GM10266 (cell line): ENCODE measurements at regions not wholly inside any gene's neighbourhood (a gene's known extent, or its start where the extent isn't known, plus 50 kb on each side); places are given as distances from the start of the nearest gene placed in this dataset.
"Not testable (repeated sequence)": the region's sequence is repeated elsewhere in the genome, so short reads cannot be mapped to it uniquely, and the experiment has no call there.

Source experiments
- DNase-seq: peaks from one replicate; pipeline ENCODE4 v3.0.0; 2012; ENCODE audit errors: extremely low spot score
- CTCF ChIP-seq: IDR thresholded peaks from 2 replicates; pipeline ENCODE4 v1.5.1; 2012; ENCODE audit warnings: mild to moderate bottlenecking, low read depth; ENCODE audit not compliant: control insufficient read depth, insufficient read depth; ENCODE audit errors: missing control alignments

- DNase-seq: no peak
- no peak for TF ChIP-seq CTCF
Measured at GRCh38 chr11:96483374-96483955, 93.7 kb downstream of the JRKL start.

GRCh38 chr11:96484361-96484760 lies 94.5 kb downstream of the JRKL start:
- TF ChIP-seq CTCF: no peak
- no peak for DNase-seq

GRCh38 chr11:96486890-96487611 lies 97.2 kb downstream of the JRKL start:
- no peak for TF ChIP-seq CTCF
- no peak for DNase-seq

GRCh38 chr11:96488911-96489310 lies 99.1 kb downstream of the JRKL start:
- not testable (repeated sequence) for DNase-seq

GRCh38 chr11:96500440-96500839 lies 110.6 kb downstream of the JRKL start:
- DNase-seq: no peak
- TF ChIP-seq CTCF: no peak

GRCh38 chr11:96506041-96506440 lies 116.2 kb downstream of the JRKL start:
- TF ChIP-seq CTCF: no peak
- DNase-seq: no peak

GRCh38 chr11:96506953-96507354 lies 117.1 kb downstream of the JRKL start:
- DNase-seq: no peak
- TF ChIP-seq CTCF: no peak
